GM13977 (cell line): ENCODE measurements at regions not wholly inside any gene's neighbourhood (a gene's known extent, or its start where the extent isn't known, plus 50 kb on each side); places are given as distances from the start of the nearest gene placed in this dataset.

Source experiments
- DNase-seq: peaks from one replicate; pipeline ENCODE4 v3.0.0; 2012; ENCODE audit warnings: low spot score
- CTCF ChIP-seq: IDR thresholded peaks from 2 replicates; pipeline ENCODE4 v1.5.1; 2012; ENCODE audit warnings: mild to moderate bottlenecking, control low read depth; ENCODE audit not compliant: insufficient read depth; ENCODE audit errors: extremely low read depth, missing control alignments
- in situ Hi-C: fragments of 300-500 bp; cut with MboI; formaldehyde crosslinking; loops from one replicate; pipeline ENCODE4 v1.12.0; 2022; ENCODE audit warnings: low sequenced_read_pairs, low pct_unique_long_range_greater_than_20kb, mixed read lengths, inconsistent platforms; ENCODE audit not compliant: unreplicated experiment

DNA sequence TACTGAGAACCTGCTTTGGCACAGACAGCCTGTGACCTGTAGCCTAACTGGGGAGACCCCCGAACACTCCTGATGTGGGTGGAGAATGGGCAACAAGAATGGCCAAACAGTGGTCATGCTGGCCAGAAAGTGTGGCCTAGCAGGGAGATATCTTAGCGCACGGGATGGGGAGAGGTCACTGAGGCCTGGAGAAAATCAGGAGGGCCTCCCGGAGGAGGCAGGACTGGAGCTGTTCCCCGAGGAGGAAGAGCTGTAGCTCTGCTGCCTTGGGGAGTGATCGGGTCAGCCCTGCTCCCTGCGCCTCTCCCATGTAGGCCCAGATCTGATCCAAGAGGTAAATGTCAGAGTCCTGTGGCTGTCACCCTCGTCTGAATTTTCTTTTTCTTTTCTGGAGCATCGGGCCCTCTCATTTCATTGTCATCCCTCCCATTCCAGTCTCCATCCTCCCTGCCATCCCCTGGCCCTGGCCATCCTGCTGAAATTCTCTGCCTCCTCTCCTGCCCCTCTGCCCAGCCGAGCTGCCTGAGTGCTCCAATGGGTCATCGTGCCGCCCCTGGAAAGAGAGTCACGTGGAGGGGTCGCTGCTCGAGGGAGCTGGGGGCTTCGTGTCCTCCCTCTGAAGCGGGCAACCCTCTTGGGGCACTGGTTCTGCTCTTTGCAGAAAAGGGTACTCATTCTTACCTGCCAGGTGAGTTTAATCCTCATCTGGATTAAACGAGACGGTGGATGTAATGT, 242.9 kb downstream of the HAUS1 start:
- DNase-seq: no peak
- in situ Hi-C loops: no loop called here
- TF ChIP-seq CTCF: no peak

GRCh38 chr18:46350598-46351159, 246.5 kb downstream of the HAUS1 start:
- TF ChIP-seq CTCF: no peak

DNA sequence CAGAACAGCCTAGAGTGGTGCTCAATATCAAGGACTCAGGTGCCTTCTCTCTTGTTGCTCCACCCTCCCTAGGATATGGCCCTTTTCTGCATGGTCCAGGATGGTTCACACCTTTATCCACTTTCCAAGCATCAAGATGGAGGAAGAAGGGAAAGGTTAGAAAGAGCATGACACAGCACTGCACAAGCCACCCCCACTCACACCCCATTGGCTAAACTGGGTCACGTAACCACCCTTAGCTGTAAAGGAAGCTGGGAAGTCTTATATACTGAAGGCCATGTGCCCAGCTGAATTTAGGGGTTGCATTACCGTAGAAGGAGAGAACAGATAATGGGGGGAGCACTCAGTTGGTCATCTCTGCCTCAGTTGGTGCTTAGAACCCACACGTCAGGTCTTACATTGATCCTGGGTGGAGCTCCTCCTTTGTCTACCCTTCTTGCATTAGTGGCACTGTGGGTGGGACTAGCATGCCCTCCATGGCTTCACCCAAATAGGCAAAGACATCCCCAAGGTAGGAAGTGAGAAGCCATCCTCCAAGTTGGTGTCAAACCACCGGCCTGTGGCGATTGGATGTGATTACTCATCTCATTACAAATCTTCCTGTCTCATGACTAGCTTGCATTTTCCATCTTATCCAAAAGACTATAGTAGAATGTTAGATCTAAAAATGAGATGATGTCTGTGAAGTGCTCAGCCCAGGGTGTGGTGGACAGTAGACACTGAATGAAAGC, 248.5 kb downstream of the HAUS1 start:
- no peak for DNase-seq
- in situ Hi-C loops: no loop called here
- TF ChIP-seq CTCF: no peak

More at GRCh38 chr18:46350598-46351159, 246.5 kb downstream of the HAUS1 start:
- in situ Hi-C loops: no loop called here
- DNase-seq: no peak

DNA sequence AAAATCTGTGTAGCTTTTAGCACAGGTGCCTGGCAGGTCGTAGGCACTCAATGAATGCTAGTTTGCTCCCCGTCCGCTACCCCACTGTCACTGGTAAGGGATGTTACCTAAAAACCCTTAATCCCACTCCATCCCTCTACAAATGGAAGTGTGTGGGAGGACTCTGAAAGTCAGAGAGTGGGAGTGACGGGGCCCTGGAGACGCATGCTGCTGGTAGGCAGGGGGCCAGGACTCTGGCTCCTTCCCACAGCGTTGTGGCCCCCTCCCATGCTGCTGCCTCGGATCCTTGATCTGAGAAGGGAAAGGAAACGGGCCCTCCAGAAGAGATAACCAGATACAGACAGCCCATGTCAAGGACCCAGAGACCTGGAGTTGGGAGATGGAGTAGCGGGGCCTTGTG, 249.3 kb downstream of the HAUS1 start:
- TF ChIP-seq CTCF: no peak
- in situ Hi-C loops: no loop called here
- no peak for DNase-seq

GRCh38 chr18:46356278-46357033, 252.3 kb downstream of the HAUS1 start:
- no peak for DNase-seq
- in situ Hi-C loops: no loop called here
- no peak for TF ChIP-seq CTCF

- TF ChIP-seq CTCF: no peak
- in situ Hi-C loops: no loop called here
- no peak for DNase-seq
Observed at GRCh38 chr18:46360102-46360699, 256.0 kb downstream of the HAUS1 start.
